ENCODE measurements at regions not wholly inside any gene's neighbourhood (a gene's known extent, or its start where the extent isn't known, plus 50 kb on each side); places are given as distances from the start of the nearest gene placed in this dataset.
"Not testable (repeated sequence)": the region's sequence is repeated elsewhere in the genome, so short reads cannot be mapped to it uniquely, and the experiment has no call there.

- no peak for TF ChIP-seq REST (IDR thresholded peaks at IDR 0.05; ENCODE audit: unreplicated experiment)
These were observed 73.9 kb upstream of the SPRY4 start (continued) for GRCh38 chr5:142398730-142399055.

- H3K4me1 ChIP-seq (ENCODE audit: insufficient read depth) = peaks cover 20% of the 10 kb centered on the region
- DNase-seq (ENCODE audit: low spot score); H3F3A ChIP-seq (replicated peaks; ENCODE audit: low read depth); H2AFZ ChIP-seq; ATAC-seq; H3K27ac ChIP-seq (ENCODE audit: low read depth); H3K9me2 ChIP-seq (ENCODE audit: insufficient read depth); H3K36me3 ChIP-seq (ENCODE audit: insufficient read depth); H4K20me1 ChIP-seq (replicated peaks; ENCODE audit: insufficient read depth); H3K4me3 Mint-ChIP-seq; H3K4me2 ChIP-seq; H3K27me3 Mint-ChIP-seq (ENCODE audit: insufficient read depth, low read depth, poor library complexity); H3K27me3 ChIP-seq (ENCODE audit: insufficient read depth); H3K4me3 ChIP-seq; H3K27ac Mint-ChIP-seq; H3K79me2 ChIP-seq (replicated peaks; ENCODE audit: insufficient read depth): not testable (repeated sequence)
- Mint-ChIP-seq H3K9me3 (peaks cover 21% of the 10 kb centered on the region), H3K4me1 (peaks cover 16% of the 10 kb centered on the region), H3K36me3 (ENCODE audit: low read depth) (peaks cover 41% of the 10 kb centered on the region)
These were observed 73.3 kb upstream of the SPRY4 start for GRCh38 chr5:142398011-142398729.

- no peak for TF ChIP-seq ETS1 (IDR thresholded peaks at IDR 0.05)
- no peak for ATAC-seq
- Histone ChIP-seq H3K4me2 (no peak overlapping the region), H3K27me3 (ENCODE audit: insufficient read depth) (no peaks in the 10 kb centered on the region), H3K27ac (ENCODE audit: low read depth) (no peak overlapping the region), H3K9me2 (ENCODE audit: insufficient read depth) (0 out of 2 replicates have a peak, but pooled peaks cover 4% of the 10 kb centered on the region), H3K79me2 (replicated peaks; ENCODE audit: insufficient read depth) (no peaks in the 10 kb centered on the region), H3F3A (replicated peaks; ENCODE audit: low read depth) (no peaks in the 10 kb centered on the region), H4K20me1 (replicated peaks; ENCODE audit: insufficient read depth) (no peaks in the 10 kb centered on the region), H3K36me3 (ENCODE audit: insufficient read depth) (no peaks in the 10 kb centered on the region), H3K4me1 (ENCODE audit: insufficient read depth) (peaks cover 16% of the 10 kb centered on the region), H3K4me3 (no peak overlapping the region), H2AFZ (no peak overlapping the region)
- DNase-seq (ENCODE audit: low spot score) = no peak
- Mint-ChIP-seq H3K9me3 (peaks cover 21% of the 10 kb centered on the region), H3K4me3 (no peak overlapping the region), H3K36me3 (ENCODE audit: low read depth) (peaks cover 44% of the 10 kb centered on the region), H3K4me1 (peaks cover 12% of the 10 kb centered on the region), H3K27me3 (ENCODE audit: insufficient read depth, low read depth, poor library complexity) (peaks cover 2% of the 10 kb centered on the region), H3K27ac (no peak overlapping the region)
These were observed 72.4 kb upstream of the SPRY4 start for GRCh38 chr5:142397178-142397577.
